HG03135 (cell line): ENCODE measurements at regions not wholly inside any gene's neighbourhood (a gene's known extent, or its start where the extent isn't known, plus 50 kb on each side); places are given as distances from the start of the nearest gene placed in this dataset.

Experiments
- ATAC-seq: cut with Tn5 transposase; IDR thresholded peaks from one replicate; pipeline ENCODE4 v1.9.1; 2021; ENCODE audit warnings: mild to moderate bottlenecking, moderate library complexity; ENCODE audit not compliant: unreplicated experiment

GRCh38 chr9:87115785-87116184 is 168.5 kb upstream of the GAS1 start:
- no peak for ATAC-seq

DNA sequence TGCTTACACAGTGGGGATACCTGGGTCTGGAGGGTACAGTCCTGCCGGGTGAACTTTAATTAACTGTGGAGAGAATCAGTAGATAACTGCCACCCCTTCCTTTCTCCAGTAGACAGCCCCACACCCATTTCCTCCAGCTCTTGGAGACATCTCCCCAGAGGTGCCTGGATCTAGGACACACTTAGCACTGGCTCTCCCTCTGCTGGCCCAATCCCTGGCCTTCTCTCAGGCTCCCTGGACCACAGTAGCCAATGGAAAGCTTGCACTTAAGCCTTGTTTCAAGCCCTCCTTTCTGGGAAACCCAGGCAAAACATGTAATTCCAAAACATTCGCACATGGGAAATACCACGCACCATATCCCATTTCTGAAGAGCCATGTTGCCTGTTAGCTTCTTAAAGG is 169.2 kb upstream of the GAS1 start:
- no peak for ATAC-seq

DNA sequence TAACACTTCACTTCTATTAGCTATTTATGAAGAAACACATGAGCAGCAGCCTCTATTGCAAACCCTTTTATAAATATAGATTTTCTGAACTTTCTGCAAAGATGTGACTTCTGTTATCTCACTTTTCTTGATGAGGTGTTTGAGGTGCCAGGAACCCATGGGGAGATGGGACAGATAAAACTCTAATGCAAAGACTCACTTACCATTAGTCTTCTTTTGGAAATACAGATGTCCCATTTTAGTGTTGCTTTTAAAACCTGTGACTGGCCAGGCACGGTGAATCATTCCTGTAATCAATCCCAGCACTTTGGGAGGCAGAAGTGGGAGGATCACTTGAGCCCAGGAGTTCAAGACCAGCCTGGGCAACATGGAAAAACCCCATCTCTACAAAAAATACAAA is 171.3 kb upstream of the GAS1 start:
- no peak for ATAC-seq

DNA sequence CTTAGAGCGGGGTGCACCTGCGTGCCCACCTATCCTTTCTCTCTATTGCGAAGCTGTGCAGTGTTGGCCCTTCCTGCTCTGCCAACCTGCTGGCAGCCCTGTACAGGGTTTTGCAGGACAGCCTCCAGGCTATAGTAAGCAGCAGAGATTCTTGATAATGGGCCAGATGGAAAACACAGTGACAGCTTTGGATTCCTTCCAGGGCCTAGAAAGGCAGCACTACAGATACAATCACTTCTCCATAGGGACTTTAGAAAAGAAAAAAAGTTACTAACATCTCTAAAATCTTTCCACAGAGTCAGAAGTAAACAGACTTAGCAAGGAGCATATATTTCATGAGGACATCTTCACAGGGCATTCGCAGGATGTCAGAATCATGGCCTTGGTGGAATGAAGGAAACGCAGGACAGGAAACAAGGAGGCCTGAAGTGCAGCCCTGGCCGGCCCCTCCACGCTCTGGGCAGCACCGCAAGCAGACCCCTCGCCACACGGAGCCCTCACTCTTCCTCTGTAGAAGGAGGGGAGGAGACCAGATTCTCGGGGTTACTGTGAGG is 172.1 kb upstream of the GAS1 start:
- ATAC-seq, result no peak

DNA sequence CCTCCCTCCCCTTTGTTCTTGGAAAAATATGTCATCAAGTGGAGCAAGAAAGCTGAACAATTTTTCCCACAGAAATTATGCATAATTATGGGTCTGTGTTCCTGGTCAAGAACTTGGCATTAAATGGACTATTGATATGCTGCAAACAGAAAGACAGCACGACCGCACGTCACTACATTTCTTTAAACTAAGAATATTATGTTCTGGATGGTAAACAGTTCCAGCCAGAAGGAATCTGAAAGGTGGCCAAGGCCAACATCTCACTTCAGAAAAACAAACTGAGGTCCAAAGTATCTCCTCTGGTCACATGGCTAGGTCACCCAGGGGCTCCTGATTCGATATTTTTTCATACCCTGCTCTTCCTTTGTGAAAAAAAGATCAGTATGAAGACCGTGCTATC is 173.3 kb upstream of the GAS1 start:
- no peak for ATAC-seq

DNA sequence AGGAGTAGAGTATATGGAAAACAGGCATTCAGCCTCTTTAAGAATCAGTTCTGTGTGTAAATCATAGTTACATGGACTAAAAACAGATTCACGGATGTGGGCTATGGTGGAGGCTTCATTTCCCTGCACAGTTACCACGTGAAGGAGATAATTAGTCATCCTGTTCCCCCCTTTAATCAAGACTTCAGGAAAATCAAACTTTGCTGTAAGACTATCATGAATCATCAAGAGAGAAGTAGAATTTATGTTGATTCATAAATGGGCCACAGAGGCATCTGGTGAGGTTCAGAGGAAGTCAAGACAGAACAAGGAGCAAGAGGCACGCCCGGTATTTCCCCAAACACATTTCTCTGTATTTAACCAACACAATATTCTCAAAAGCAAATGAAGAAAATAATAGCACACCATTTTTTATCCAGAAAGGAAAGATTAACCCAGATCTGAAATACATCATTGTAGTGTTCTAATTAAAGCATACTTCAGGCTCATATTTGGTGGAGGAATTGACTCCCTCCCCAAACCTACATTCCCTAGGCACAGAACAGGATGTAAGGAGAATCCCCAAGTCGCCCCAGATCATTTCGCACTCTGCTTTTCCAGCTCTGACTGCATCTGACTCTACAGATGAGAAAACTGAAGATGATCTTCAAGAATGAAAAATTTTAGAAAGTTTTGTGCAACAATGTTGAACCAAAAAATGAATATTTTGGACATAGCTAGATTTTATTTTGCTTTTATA is 175.8 kb upstream of the GAS1 start:
- no peak for ATAC-seq

DNA sequence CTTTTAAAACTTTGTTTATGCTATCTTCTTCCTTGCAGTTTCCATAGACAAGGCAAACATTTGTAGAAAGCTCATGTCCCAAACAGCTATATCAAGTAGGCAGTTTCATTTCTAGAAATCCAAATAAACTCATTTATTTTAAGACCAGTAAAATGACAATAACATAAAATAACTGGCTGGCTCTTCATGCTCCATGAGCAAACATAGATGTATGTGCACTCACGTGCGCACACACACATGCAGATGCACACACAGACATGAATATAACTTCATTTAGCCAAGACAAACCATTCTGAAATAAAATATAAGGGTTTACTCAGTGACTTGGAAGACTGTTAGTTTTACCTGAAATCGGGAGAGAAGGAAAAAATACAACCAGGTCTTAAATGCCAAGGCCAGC is 176.5 kb upstream of the GAS1 start:
- no peak for ATAC-seq

- no peak for ATAC-seq
Observed at GRCh38 chr9:87125819-87126218, 178.5 kb upstream of the GAS1 start.

GRCh38 chr9:87127543-87127942 is 180.2 kb upstream of the GAS1 start:
- ATAC-seq, result no peak

DNA sequence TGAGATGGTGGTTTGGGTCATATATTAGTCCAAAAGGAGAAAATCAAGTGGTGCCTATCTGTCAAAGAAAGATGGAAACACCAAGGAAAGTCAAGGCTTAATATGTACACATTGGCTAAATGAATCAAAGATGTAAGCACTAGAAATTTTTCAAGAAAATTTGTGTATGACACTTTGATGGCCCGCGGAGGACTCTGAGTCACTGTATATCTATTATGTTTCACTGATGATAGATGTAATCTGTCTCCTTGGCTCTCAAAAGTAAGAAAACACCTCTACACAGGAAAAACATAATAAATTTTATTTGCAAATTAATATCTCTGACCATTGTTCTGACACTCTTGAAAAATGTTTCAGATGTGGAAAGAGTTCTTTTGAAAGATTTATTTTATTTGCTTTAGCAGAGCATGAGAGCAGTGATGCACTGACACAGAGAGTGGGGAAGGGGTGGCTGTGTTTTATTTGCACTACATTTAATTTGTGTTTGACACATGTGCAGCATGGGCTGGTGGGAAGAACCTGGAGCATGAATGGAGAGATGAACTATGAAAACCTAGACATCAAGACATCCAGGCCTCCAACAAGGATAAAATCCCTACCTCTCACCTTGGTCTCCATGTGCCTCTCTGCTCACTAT is 180.8 kb upstream of the GAS1 start:
- no peak for ATAC-seq

DNA sequence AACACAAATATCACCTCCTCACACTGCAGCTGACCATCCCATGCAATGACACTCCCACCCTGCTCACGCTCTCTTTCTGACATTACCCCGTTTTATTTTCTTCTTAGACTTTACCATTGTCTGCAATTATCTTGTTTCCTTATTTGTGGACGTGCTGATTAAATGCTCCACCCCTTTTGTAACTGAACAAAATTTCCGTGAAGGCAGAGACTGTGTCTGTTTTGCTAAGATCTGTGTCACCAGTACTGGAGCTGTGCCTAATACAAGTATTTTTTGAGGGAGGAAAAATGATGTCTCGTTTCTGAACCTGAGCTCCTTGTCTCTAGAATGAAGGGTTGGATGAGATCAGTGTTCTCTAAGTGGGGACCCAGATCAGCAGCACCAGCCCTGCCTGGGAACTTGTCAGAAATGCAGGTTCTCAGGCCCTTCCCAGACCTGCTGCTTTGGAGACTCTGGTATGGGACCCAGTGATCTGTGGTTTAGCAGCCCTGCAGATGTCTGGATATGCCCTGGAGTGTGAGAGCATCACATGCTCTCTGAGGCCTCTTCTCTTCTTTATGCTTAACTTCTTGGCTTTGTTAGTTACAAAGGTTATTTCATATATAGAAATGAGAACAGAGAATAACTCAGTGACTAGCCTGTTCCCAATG is 181.7 kb upstream of the GAS1 start:
- no peak for ATAC-seq

GRCh38 chr9:87135074-87135473 is 187.8 kb upstream of the GAS1 start:
- ATAC-seq, result no peak

DNA sequence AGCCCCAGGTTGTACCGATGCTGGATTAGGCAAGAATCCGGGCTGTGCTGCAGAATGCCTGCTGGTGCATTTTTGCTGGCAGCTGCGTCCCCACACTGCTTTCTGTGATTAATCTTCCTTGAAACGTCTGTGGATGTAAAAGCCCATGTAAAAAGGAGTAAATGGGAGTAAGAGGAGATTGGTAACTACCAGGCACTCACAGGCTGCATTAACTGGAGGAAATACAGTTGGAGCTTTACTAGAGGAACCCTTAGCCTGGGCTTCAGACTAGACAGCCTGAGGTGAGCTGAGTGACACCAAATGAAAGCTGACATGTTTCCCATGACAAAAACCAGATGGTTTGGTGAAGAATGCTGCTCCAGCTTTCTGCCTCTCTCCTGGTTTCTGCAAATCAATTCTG is 190.4 kb upstream of the GAS1 start:
- ATAC-seq, result no peak

DNA sequence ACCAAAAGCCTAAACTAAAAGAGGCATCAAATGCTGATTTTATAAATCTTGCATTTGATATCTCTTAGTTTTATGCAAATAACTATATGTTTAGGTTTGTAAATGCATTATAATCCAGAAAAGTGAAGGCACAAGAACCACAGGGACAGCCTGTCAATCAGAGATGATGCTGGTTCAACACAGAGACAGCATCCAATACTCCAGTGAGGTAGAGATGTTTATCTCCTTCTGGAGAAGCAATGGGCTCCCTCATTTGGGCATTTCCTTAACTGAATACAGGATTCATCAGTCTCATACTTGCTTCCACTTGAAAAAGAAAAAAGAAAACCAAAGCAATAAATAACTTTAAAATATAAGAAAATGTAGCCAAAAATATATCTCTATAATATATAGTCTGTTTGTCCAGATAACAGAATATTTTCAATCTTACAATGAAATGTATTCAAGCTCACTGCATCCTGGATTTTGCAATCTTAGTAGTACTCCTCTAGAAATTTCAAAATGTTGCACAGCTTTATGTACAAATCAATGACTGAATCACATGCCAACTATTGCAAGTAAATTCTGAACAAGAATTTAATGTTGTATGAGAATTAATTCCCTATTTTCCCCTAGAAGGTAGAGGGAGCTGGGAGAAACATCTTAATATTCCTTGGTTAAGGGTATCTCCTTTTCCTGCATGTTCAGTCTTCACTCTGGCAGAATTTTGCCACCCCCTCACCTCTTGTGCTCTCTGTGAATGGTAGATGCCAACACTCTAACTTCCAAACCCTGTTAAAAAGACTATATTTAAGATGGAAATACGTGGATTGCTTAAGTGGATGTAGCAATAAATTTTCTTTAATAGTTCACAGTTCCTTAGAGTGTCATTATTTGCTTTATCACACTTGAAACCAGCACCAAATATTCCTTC is 191.1 kb upstream of the GAS1 start:
- no peak for ATAC-seq

DNA sequence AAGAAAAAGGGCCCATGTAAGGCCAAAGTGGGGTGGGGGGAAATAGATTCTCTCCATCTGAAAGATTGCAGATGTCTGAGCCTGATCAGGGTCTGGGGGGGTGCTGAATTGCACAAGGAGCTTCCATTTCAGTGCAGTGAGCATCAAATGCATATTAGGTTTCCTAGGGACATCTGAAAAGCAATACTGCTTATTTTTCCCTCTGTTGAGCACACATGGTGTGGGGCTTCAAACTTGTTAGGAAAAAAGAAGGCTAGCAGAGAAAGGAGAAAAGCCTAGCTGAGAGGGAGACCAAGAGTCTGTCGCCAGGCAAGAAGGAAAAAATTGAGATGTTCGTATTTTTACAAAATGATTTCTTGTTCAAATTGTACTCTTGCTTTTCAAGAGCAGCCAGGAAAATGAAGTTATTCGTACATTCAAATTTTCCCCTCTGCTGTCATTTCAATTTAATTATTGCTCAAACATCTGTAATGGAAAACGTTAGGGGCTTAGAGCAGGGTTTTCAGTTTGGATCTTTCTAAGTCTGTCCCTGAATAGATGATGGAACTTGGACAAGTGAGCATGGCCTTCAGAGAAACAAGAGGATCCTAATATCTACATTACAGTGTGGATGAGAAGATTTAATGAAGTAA is 191.9 kb upstream of the GAS1 start:
- no peak for ATAC-seq

GRCh38 chr9:87140142-87140541 is 192.8 kb upstream of the GAS1 start:
- ATAC-seq, result no peak

DNA sequence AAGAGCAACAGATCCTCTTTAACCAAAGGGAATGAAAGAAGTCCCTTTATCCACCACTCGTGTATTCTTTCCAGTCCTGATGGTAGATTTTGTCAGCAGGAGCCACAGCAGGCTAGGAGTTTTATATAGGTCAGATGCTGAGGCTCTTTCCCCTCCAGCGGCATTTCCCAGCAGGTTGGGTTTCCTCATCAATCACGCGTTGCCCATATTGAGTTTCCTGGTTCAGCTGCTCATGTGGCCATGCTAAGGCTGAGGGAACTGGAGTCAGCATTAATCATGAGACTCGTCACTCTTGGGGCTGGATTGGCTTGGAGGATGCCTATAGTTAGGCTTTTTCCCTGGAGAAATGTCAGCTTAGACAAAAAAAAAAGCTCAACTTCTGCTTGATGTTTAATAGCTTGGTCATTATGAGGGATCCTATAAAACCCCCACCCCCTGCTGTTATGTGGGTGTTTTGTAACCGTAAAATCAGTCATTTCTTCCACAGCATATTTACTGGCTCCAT is 193.4 kb upstream of the GAS1 start:
- ATAC-seq, result no peak

DNA sequence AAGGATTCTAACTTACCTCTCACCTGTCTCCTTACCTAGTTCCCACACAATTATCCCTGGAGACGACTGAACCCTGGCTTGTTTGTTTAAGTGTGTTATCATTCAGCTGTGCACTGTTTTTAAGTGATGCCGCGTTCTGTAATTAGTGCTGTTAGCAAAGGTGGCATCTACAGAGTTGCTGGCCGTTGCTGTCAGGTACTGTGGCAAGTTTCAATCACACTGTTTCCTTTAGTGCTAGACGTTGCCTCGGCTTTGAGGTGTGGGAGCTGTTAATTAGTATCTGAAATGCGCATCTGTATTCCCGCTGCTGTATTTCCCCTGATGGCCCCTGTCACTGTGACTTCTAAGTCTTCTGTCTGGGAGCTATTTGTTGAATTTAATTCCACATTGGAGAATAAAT is 193.8 kb upstream of the GAS1 start:
- no peak for ATAC-seq

DNA sequence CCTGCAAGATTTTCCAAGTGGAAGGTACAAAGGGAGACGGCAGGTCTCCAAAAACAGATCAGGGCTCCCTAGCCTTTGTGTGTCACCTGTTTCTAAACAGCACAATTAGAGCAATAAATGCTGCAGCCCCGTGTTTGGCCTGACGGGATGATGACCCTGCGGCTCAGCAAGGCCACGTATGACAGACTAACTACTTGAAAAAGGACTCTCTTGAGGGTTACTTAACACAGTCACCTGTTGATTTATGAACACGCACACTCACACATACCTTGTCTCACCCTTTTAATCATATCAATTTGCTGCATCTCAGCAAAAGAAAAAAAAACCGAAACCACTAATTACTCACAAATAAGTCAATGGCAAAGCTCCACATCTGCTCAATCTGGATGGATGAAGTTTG is 199.6 kb upstream of the GAS1 start:
- ATAC-seq, result no peak

DNA sequence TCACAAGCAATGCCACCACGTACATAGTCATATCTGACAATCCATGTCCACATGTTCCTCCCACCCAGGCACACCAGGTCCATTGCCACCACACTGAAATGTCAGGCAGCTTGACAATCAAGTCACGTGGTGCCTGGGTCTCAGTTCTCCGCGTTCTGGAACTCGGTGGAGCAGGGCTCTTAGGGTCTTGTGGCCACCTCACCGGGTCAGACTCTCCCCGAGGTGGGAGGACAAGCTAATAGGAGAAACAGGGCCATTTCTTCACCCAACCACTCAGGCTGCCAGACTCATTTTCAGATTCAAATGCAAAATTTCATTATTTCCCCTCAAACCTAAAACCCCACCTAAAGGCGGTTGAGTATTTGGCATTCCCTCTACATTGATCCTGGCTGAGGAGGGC is 200.5 kb upstream of the GAS1 start:
- ATAC-seq, result no peak
